GM21360 (cell line): ENCODE measurements at regions not wholly inside any gene's neighbourhood (a gene's known extent, or its start where the extent isn't known, plus 50 kb on each side); places are given as distances from the start of the nearest gene placed in this dataset.

Source experiments
- ATAC-seq: cut with Tn5 transposase; IDR thresholded peaks from one replicate; pipeline ENCODE4 v1.9.1; 2021; ENCODE audit warnings: mild to moderate bottlenecking, moderate library complexity; ENCODE audit not compliant: unreplicated experiment

- ATAC-seq: no peak
Observed at GRCh38 chr10:130230036-130230435, 93.8 kb downstream of the GLRX3 start.

- no peak for ATAC-seq
Observed at GRCh38 chr10:130230611-130231010, 94.4 kb downstream of the GLRX3 start.

- no peak for ATAC-seq
Observed at GRCh38 chr10:130231251-130231741, 95.1 kb downstream of the GLRX3 start.

- ATAC-seq: no peak
Observed at GRCh38 chr10:130232166-130233034, 96.2 kb downstream of the GLRX3 start.

GRCh38 chr10:130233035-130233360, 96.8 kb downstream of the GLRX3 start:
- ATAC-seq: no peak

GRCh38 chr10:130233426-130233825, 97.2 kb downstream of the GLRX3 start:
- no peak for ATAC-seq

- ATAC-seq: no peak
Observed at GRCh38 chr10:130234171-130234965, 98.2 kb downstream of the GLRX3 start.

GRCh38 chr10:130236711-130237110, 100.5 kb downstream of the GLRX3 start:
- no peak for ATAC-seq

GRCh38 chr10:130240409-130240808, 104.2 kb downstream of the GLRX3 start:
- no peak for ATAC-seq

- no peak for ATAC-seq
Observed at GRCh38 chr10:130242513-130242912, 106.3 kb downstream of the GLRX3 start.

- ATAC-seq: no peak
Observed at GRCh38 chr10:130243015-130243414, 106.8 kb downstream of the GLRX3 start.

- no peak for ATAC-seq
Observed at GRCh38 chr10:130244031-130244927, 108.1 kb downstream of the GLRX3 start.

- ATAC-seq: no peak
Observed at GRCh38 chr10:130244928-130245495, 108.8 kb downstream of the GLRX3 start.

- no peak for ATAC-seq
Observed at GRCh38 chr10:130246113-130246512, 109.9 kb downstream of the GLRX3 start.

GRCh38 chr10:130250127-130250526, 113.9 kb downstream of the GLRX3 start:
- no peak for ATAC-seq

- no peak for ATAC-seq
Observed at GRCh38 chr10:130251766-130252165, 115.6 kb downstream of the GLRX3 start.

- ATAC-seq: no peak
Observed at GRCh38 chr10:130254243-130254642, 118.1 kb downstream of the GLRX3 start.

- no peak for ATAC-seq
Observed at GRCh38 chr10:130254662-130255061, 118.5 kb downstream of the GLRX3 start.

GRCh38 chr10:130255777-130256176, 119.6 kb downstream of the GLRX3 start:
- ATAC-seq: no peak

- ATAC-seq: no peak
Observed at GRCh38 chr10:130257897-130258296, 121.7 kb downstream of the GLRX3 start.

- ATAC-seq: no peak
Observed at GRCh38 chr10:130259380-130259779, 123.2 kb downstream of the GLRX3 start.
